H9 (cell line): ENCODE measurements at regions not wholly inside any gene's neighbourhood (a gene's known extent, or its start where the extent isn't known, plus 50 kb on each side); places are given as distances from the start of the nearest gene placed in this dataset.

Experiments used
- DNase-seq: peaks from one replicate; pipeline ENCODE4 v3.0.0-alpha.2; 2017
- H2AFZ ChIP-seq: one replicate; pipeline ENCODE4 v1.6.1; 2013; ENCODE audit warnings: mild to moderate bottlenecking, low read length, control low read depth, moderate library complexity
- H2AK5ac ChIP-seq: 2 replicates; pipeline ENCODE4 v1.6.1; 2013; ENCODE audit warnings: low read length, control low read depth, mixed read lengths; ENCODE audit not compliant: insufficient read length
- H2BK120ac ChIP-seq: one replicate; pipeline ENCODE4 v1.6.1; 2013; ENCODE audit warnings: low read depth, mild to moderate bottlenecking, low read length, control low read depth, inconsistent platforms; ENCODE audit not compliant: poor library complexity, severe bottlenecking
- H2BK12ac ChIP-seq: 2 replicates; pipeline ENCODE4 v1.6.1; 2013; ENCODE audit warnings: low read length, control low read depth, mixed read lengths, low read depth; ENCODE audit not compliant: insufficient read length
- H2BK15ac ChIP-seq: 2 replicates; pipeline ENCODE4 v1.6.1; 2013; ENCODE audit warnings: low read depth, low read length, control low read depth
- H2BK20ac ChIP-seq: one replicate; pipeline ENCODE4 v1.6.1; 2013; ENCODE audit warnings: low read depth, mild to moderate bottlenecking, low read length, control low read depth, inconsistent platforms; ENCODE audit not compliant: poor library complexity, severe bottlenecking
- H2BK5ac ChIP-seq: 2 replicates; pipeline ENCODE4 v1.6.1; 2013; ENCODE audit warnings: low read length, control low read depth, mixed read lengths; ENCODE audit not compliant: insufficient read length
- H3K14ac ChIP-seq: 2 replicates; pipeline ENCODE4 v1.6.1; 2013; ENCODE audit warnings: low read length, control low read depth; ENCODE audit not compliant: insufficient read depth
- H3K18ac ChIP-seq: 2 replicates; pipeline ENCODE4 v1.6.1; 2013; ENCODE audit warnings: low read depth, mild to moderate bottlenecking, mixed read lengths, low read length, control low read depth; ENCODE audit not compliant: insufficient read length
- H3K23ac ChIP-seq: 2 replicates; pipeline ENCODE4 v1.6.1; 2013; ENCODE audit warnings: low read length, control low read depth, mixed read lengths, low read depth; ENCODE audit not compliant: insufficient read length
- H3K23me2 ChIP-seq: 2 replicates; pipeline ENCODE4 v1.6.1; 2013; ENCODE audit warnings: low read depth, mild to moderate bottlenecking, mixed read lengths, low read length, control low read depth; ENCODE audit not compliant: insufficient read length, poor library complexity, severe bottlenecking
- H3K27ac ChIP-seq: 2 replicates; pipeline ENCODE4 v1.5.1; 2013; ENCODE audit warnings: low read length, control low read depth, mixed read lengths, low read depth; ENCODE audit not compliant: insufficient read length
- H3K27me3 ChIP-seq: 2 replicates; pipeline ENCODE4 v1.6.1; 2013; ENCODE audit warnings: low read length, control low read depth, inconsistent platforms; ENCODE audit not compliant: insufficient read depth
- H3K4ac ChIP-seq: 2 replicates; pipeline ENCODE4 v1.6.1; 2013; ENCODE audit warnings: low read depth, mild to moderate bottlenecking, control low read depth, inconsistent platforms, low read length, moderate library complexity
- H3K4me1 ChIP-seq: 2 replicates; pipeline ENCODE4 v1.6.1; 2013; ENCODE audit warnings: low read length, control low read depth, inconsistent platforms; ENCODE audit not compliant: insufficient read depth
- H3K4me2 ChIP-seq: 2 replicates; pipeline ENCODE4 v1.6.1; 2013; ENCODE audit warnings: low read length, control low read depth, mixed read lengths; ENCODE audit not compliant: insufficient read length, insufficient read depth
- H3K56ac ChIP-seq: 2 replicates; pipeline ENCODE4 v1.6.1; 2013; ENCODE audit warnings: low read depth, mild to moderate bottlenecking, mixed read lengths, low read length, control low read depth; ENCODE audit not compliant: insufficient read length
- H3K79me1 ChIP-seq: 2 replicates; pipeline ENCODE4 v1.6.1; 2013; ENCODE audit warnings: low read depth, mild to moderate bottlenecking, moderate library complexity, low read length, control low read depth, inconsistent platforms; ENCODE audit not compliant: insufficient read depth, poor library complexity, severe bottlenecking
- H3K79me2 ChIP-seq: 2 replicates; pipeline ENCODE4 v1.6.1; 2013; ENCODE audit warnings: low read length, control low read depth, inconsistent platforms; ENCODE audit not compliant: insufficient read depth
- H3K9ac ChIP-seq: 2 replicates; pipeline ENCODE4 v1.6.1; 2013; ENCODE audit warnings: low read length, control low read depth, mixed read lengths; ENCODE audit not compliant: insufficient read length; ENCODE audit errors: extremely low read depth
- H3K9me3 ChIP-seq: one replicate; pipeline ENCODE4 v1.6.1; 2013; ENCODE audit warnings: low read depth, low read length, inconsistent platforms; ENCODE audit not compliant: control insufficient read depth
- H3T11ph ChIP-seq: one replicate; pipeline ENCODE4 v1.6.1; 2013; ENCODE audit warnings: mild to moderate bottlenecking, low read length, control low read depth, inconsistent platforms
- H4K20me1 ChIP-seq: one replicate; pipeline ENCODE4 v1.6.1; 2013; ENCODE audit not compliant: control insufficient read depth, insufficient read length, insufficient read depth
- H4K5ac ChIP-seq: 2 replicates; pipeline ENCODE4 v1.6.1; 2013; ENCODE audit warnings: low read depth, mild to moderate bottlenecking, mixed read lengths, low read length, control low read depth; ENCODE audit not compliant: insufficient read length
- H4K8ac ChIP-seq: replicated peaks from 2 replicates; pipeline ENCODE4 v1.6.1; 2013; ENCODE audit warnings: low read length, control low read depth, mixed read lengths, low read depth; ENCODE audit not compliant: insufficient read length
- H4K91ac ChIP-seq: 2 replicates; pipeline ENCODE4 v1.6.1; 2013; ENCODE audit warnings: low read depth, mild to moderate bottlenecking, moderate library complexity, mixed read lengths, low read length, control low read depth; ENCODE audit not compliant: insufficient read length
- H3K27ac Mint-ChIP-seq, 3 experiments: 2 replicates in 2 of 3; 3 replicates in 1 of 3; pipeline ENCODE4 v1.8.0; 2020 to 2021; ENCODE audit warnings: mixed read lengths in 3 of 3, mild to moderate bottlenecking in 1 of 3, moderate library complexity in 1 of 3
- H3K27me3 Mint-ChIP-seq: 2 replicates; pipeline ENCODE4 v1.8.0; 2021; ENCODE audit warnings: low read depth, mild to moderate bottlenecking, moderate library complexity, mixed read lengths
- H3K36me3 Mint-ChIP-seq, 3 experiments: 2 replicates in 2 of 3; 3 replicates in 1 of 3; pipeline ENCODE4 v1.8.0; 2020 to 2021; ENCODE audit warnings: low read depth in 3 of 3, mixed read lengths in 3 of 3; ENCODE audit not compliant: insufficient read depth in 1 of 3
- H3K4me1 Mint-ChIP-seq, 2 experiments: 2 replicates each; pipeline ENCODE4 v1.8.0; 2020; ENCODE audit warnings: mixed read lengths in 2 of 2
- H3K4me3 Mint-ChIP-seq, 2 experiments: 2 replicates in 1 of 2; 3 replicates in 1 of 2; pipeline ENCODE4 v1.8.0; 2020 to 2021; ENCODE audit warnings: mild to moderate bottlenecking in 2 of 2, mixed read lengths in 2 of 2, moderate library complexity in 1 of 2
- H3K9me3 Mint-ChIP-seq, 2 experiments: 2 replicates in 1 of 2; 3 replicates in 1 of 2; pipeline ENCODE4 v1.8.0; 2020; ENCODE audit warnings: mild to moderate bottlenecking in 2 of 2, mixed read lengths in 2 of 2, moderate library complexity in 1 of 2
- WGBS: extraction: QIAGEN DNeasy Blood & Tissue Kit; methylation state at CpG from one replicate; pipeline ENCODE4 v1.1.7; 2013; ENCODE audit warnings: missing lambda C conversion rate, low lambda C conversion rate, mixed read lengths; ENCODE audit not compliant: insufficient read length; ENCODE audit errors: extremely low coverage; 5-methylcytosine and 5-hydroxymethylcytosine counted together
- TF ChIP-seq, protein P1 (sequence below): fragments of 200-600 bp; sonication (generic); conservative IDR thresholded peaks from 3 replicates; pipeline ENCODE4 v1.8.0; 2021; ENCODE audit warnings: antibody characterized with exemption, mild to moderate bottlenecking

DNA sequence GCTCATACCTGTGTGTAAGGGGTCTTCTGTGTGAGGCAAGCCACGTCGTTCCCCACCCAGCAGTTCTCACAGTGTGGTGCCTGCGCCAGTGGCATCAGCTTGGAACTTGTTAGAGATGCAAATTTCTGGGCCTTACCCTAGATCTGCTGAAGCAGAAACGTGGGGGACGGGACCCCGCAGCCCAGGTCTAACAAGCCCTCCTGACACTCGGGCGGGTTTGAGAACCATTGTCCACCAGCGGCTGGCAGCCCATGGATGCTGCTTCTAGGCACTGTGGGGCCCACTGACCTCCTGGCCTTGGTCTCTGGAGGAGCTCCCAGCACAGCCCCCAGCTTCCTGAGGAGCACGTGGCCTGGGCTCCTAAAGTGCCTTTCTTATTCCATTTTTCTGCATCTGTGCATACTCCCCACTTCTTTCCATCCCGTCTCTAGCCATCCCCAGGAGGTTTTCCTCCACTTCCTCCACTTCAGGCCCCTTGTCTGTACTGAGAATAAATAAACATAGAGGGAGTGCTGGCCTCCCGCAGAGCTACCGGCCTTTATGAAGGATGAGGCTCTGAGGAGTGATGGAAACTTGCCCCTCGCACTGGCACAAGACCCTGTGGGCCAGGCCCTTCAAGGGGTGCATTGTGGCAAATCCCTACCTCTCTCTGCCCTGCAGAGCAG, 94.3 kb downstream of the GALR1 start:
- H3K4me1 Mint-ChIP-seq: peaks cover 11 to 12% of the 10 kb centered on the region in 2 experiments
- no peak overlapping the region for H2BK120ac ChIP-seq
- WGBS: no CpG with 5 or more reads among the region's 14 CpGs

More for the DNA sequence above, 94.3 kb downstream of the GALR1 start:
- Histone ChIP-seq H3K27me3 (no peaks in the 10 kb centered on the region), H4K5ac (no peak overlapping the region), H2BK15ac (no peak overlapping the region), H3K4ac (no peak overlapping the region), H3T11ph (no peak overlapping the region), H4K8ac (no peak overlapping the region), H2AFZ (no peak overlapping the region), H3K79me2 (no peaks in the 10 kb centered on the region), H3K4me1 (no peaks in the 10 kb centered on the region; the same call in 1 of the 2 replicates), H3K79me1 (no peaks in the 10 kb centered on the region), H3K4me2 (no peak overlapping the region), H2BK20ac (no peak overlapping the region), H3K23ac (no peak overlapping the region), H3K23me2 (no peaks in the 10 kb centered on the region), H4K91ac (no peak overlapping the region), H3K56ac (no peak overlapping the region), H3K9ac (no peak overlapping the region), H4K20me1 (no peaks in the 10 kb centered on the region), H3K27ac (no peak overlapping the region), H3K9me3 (no peaks in the 10 kb centered on the region), H3K18ac (no peak overlapping the region), H3K14ac (no peak overlapping the region; the same call in 1 of the 2 replicates), H2BK12ac (no peak overlapping the region), H2BK5ac (no peak overlapping the region), H2AK5ac (no peak overlapping the region)
- no peak for DNase-seq
- Mint-ChIP-seq H3K27ac (no peak overlapping the region; a peak in 1 of 7 replicates), H3K9me3 (peaks cover 0 to under 1% of the 10 kb centered on the region in 2 experiments; a peak in 1 of 5 replicates), H3K27me3 (peaks cover 5% of the 10 kb centered on the region), H3K36me3 (no peaks in the 10 kb centered on the region; a peak in 2 of 7 replicates), H3K4me3 (no peak overlapping the region)
- TF ChIP-seq, protein P1, sequence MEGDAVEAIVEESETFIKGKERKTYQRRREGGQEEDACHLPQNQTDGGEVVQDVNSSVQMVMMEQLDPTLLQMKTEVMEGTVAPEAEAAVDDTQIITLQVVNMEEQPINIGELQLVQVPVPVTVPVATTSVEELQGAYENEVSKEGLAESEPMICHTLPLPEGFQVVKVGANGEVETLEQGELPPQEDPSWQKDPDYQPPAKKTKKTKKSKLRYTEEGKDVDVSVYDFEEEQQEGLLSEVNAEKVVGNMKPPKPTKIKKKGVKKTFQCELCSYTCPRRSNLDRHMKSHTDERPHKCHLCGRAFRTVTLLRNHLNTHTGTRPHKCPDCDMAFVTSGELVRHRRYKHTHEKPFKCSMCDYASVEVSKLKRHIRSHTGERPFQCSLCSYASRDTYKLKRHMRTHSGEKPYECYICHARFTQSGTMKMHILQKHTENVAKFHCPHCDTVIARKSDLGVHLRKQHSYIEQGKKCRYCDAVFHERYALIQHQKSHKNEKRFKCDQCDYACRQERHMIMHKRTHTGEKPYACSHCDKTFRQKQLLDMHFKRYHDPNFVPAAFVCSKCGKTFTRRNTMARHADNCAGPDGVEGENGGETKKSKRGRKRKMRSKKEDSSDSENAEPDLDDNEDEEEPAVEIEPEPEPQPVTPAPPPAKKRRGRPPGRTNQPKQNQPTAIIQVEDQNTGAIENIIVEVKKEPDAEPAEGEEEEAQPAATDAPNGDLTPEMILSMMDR: no peak
